ENCODE measurements at regions not wholly inside any gene's neighbourhood (a gene's known extent, or its start where the extent isn't known, plus 50 kb on each side); places are given as distances from the start of the nearest gene placed in this dataset.

DNA sequence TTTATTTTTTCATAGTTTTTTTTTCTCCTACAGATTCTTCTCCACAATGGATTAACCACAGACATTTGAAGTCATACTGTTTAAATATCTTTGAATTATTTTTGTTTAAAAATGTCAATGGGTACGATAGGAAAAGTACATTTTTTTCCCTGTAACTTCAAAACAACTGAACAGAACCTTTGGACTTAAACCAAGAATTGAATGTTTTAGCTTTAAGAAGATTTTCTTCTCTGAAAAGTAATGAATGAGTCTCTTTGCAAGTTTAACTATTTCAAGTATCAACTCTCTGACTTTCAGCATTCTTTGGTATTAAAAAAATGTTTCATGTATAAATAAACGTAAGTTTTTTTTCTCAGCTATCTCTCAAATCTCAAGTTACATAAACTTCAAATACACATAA, 364.3 kb downstream of the FBXO8 start:
- TF ChIP-seq, protein P1, sequence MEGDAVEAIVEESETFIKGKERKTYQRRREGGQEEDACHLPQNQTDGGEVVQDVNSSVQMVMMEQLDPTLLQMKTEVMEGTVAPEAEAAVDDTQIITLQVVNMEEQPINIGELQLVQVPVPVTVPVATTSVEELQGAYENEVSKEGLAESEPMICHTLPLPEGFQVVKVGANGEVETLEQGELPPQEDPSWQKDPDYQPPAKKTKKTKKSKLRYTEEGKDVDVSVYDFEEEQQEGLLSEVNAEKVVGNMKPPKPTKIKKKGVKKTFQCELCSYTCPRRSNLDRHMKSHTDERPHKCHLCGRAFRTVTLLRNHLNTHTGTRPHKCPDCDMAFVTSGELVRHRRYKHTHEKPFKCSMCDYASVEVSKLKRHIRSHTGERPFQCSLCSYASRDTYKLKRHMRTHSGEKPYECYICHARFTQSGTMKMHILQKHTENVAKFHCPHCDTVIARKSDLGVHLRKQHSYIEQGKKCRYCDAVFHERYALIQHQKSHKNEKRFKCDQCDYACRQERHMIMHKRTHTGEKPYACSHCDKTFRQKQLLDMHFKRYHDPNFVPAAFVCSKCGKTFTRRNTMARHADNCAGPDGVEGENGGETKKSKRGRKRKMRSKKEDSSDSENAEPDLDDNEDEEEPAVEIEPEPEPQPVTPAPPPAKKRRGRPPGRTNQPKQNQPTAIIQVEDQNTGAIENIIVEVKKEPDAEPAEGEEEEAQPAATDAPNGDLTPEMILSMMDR (conservative IDR thresholded peaks at IDR 0.05; ENCODE audit: low read length) = no peak
- TF ChIP-seq EZH2phosphoT487 (IDR thresholded peaks at IDR 0.05; ENCODE audit: borderline replicate concordance) = no peak

Data from Loucy (cell line).